T-helper 2 cell (primary cell): ENCODE measurements at regions not wholly inside any gene's neighbourhood (a gene's known extent, or its start where the extent isn't known, plus 50 kb on each side); places are given as distances from the start of the nearest gene placed in this dataset.

Source experiments
- DNase-seq, 5 experiments: peaks; one replicate each; pipeline versions ENCODE4 v3.0.0 to v3.0.0-alpha.2; 2012 to 2022

- no peak for DNase-seq
Measured at GRCh38 chr2:191565120-191565519, 112.8 kb upstream of the NABP1 start.

GRCh38 chr2:191565647-191566198 is 112.2 kb upstream of the NABP1 start:
- peak in 1 of 5 experiments; percentile 65 for DNase-seq

- peak; percentile 26 to 62 (median 51) for DNase-seq
Measured at GRCh38 chr2:191566344-191566743, 111.6 kb upstream of the NABP1 start.

DNA sequence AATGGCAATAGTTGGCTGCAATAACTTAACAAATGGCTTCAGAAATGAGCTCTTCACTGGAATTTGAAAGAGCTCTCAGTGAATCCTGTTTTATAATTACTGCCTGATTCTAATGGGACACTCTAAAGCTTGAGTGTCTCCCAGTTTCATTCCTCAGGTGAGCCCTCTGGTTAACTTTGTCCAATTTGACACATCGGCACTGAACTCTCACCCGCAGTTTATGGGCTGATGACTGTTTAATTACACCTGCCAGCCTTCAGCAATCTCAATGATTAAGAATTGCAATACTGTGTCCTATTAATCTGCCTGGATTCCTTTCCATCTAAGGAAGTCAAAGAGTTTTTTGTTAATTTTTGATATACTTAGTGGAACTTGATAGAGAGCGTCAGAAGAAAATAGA is 110.7 kb upstream of the NABP1 start:
- DNase-seq, result no peak

DNA sequence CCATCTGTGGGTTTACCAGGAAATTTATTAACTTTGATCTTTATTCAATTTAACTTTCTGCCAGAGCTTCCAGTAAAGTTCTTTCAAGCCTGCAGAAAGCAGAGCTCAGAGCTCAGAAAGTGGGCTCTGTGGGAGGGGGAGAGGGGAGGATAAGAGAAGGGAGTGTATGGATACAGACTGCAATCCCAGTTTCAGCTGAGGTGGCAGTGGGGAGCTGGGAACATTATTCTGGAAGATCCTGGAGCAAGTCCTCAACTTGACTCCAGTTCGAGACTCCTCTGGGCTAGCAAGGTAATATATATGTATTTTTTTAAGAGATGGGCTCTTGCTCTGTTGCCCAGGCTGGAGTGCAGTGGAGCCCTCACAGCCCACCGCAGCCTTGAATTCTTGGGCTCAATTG is 108.9 kb upstream of the NABP1 start:
- DNase-seq, result no peak

GRCh38 chr2:191571163-191571769 is 106.7 kb upstream of the NABP1 start:
- peak in 1 of 5 experiments; percentile 84 for DNase-seq

DNA sequence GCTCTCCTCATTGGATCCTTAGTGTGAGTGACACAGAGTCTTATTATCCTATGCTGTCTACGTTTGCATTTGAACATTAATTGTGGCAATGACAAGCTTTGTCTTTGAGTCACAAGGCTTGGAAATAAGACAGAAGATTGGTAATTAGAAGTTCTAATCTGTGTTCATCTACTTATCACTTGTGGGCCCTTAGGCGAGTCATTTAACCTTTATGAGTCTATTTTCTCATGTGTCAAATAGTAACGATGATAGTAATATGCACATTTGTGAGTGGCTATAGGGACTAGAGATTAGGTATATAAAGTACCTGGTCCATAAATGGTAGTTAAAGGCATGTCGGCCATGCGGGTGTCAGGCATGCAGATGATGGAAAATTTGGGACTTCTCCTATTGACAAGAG is 105.6 kb upstream of the NABP1 start:
- peak in 1 of 5 experiments; percentile 51 for DNase-seq

DNA sequence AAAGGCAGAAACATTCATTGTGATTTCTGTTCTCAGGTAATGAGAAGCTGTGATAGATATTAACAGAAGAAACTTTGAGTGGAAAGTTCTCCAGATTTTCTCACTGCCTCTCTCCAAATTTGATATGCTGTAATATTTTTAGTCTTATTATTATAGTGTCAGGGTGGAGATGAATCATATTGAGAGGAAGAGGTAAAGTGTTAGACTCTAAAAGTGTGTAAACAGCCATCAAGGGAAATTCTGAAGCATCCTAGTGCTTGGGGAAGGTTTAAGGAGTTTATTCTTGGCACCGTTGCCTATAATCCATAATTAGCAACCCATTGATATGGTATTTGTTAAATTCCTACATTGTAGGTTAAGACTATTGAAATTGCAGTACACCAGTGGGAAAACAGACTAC is 104.7 kb upstream of the NABP1 start:
- DNase-seq, result peak in 1 of 5 experiments; percentile 24

DNA sequence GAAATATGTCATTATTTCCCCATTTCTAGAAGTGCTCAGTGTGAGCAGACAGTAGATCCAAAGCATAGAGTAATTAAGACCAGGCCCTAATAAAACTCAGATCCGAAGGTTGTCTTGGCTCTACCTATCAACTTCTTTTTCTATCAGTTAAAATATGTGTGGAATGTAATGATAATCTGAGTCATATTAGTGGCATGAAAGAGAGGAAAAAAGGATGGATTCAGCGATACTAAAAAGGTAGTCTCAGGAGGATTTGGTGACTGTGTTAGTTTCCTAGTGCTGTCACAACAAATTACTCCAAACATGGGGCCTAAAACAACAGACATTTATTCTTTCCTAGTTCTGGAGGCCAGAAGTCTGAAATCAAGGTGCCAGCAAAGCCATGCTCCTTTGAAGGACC is 103.7 kb upstream of the NABP1 start:
- no peak for DNase-seq

DNA sequence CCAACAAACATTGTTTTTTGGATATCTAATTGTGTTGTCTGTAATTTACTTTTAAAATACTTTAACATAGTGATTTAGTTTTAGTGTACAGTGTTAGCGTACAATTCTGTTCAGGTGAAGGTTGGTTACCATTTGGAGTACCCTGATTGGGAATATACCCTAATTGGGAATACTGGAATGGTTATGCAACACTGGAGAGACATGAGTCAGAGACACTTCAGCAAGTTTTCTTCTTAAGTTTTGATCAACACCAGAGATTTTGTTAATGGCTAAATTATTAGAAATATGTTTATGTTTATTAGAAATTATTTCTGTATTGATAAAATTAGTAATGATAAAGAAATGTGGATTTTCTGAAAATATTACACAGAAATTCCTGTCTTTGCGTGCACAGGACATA is 100.3 kb upstream of the NABP1 start:
- DNase-seq, result no peak

- DNase-seq, result no peak
Measured at GRCh38 chr2:191578031-191578430, 99.9 kb upstream of the NABP1 start.

DNA sequence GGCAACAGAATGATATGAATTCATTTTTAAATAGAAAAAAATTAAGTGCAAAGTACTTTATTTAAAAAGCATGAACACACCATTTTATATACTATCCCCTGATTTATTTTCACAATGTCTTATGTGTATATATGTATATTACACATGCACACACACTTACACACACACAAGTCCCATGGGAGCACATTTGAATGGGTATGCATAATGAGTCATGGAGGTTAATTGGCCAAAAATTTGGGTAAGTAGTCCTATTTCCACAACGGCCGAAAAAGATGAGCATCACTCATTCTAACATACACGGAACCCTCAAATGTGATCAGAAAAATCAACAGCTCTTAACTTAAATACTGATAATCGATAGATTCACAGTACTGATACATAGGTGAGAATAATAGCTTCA is 97.4 kb upstream of the NABP1 start:
- no peak for DNase-seq

DNA sequence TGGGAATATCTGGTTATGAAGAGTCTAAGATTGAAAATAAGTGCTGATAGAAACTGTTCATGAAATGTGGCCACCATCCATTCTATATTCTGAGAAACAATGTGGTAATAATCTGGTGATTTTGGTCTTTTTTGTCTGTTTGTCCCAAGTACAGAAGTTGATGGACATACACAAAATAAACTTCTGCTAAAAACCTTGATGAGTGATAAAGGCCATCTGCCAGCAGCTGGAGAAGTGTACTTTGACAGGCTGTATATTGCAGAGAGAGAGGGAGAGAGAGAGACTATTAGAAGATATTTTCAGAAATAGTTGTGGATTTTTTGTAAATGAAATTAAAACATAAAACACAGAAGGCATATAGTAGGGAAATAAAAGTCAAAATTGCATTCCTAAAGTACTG is 96.9 kb upstream of the NABP1 start:
- no peak for DNase-seq

DNA sequence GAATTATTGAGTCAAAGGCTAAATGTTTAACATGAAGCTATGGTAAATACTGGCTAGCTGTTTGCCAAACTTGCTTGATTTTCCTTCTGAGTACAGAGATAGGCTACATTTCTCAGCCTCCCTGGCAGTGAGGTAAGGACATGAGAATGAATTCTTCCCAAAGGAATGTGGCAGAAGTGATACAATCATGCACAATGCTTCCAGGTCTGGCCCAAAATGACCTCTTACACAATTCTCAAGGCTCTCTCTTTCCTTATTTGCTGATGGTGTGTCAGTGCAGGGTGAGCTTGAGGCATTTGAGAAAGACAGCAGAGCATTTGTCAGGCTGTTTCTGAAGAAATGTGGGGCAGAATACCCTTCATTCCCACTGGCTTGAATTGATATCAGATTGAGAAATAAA is 95.6 kb upstream of the NABP1 start:
- DNase-seq, result no peak

GRCh38 chr2:191591025-191591424 is 86.9 kb upstream of the NABP1 start:
- no peak for DNase-seq

GRCh38 chr2:191593622-191594385 is 84.1 kb upstream of the NABP1 start:
- DNase-seq, result no peak

DNA sequence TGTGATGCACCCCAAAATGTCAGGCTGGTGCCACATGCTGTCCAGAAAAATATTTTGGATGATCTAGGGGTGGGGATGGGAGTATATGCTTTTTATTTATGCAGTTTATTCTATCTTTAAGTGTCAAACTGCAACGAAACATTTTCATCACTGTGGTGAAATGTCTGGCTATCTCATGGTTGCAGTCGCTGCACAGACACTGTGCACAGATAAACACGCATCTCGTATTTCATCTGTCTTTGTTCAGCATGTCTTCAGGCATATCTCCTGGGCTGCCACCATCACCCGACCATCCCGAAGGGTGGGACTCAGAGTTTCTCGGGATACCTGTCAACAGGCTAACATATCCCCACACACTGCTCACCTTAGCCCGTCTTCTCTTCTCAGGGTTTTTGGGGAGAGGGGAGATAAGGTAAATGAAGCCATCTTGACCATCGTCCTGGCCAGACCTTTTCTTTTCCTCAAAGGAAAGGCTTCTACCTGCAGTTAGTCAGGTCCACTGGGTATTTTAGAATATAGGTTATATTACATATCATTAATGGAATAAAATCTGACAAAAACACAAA is 80.7 kb upstream of the NABP1 start:
- DNase-seq, result no peak

GRCh38 chr2:191598296-191598695 is 79.6 kb upstream of the NABP1 start:
- DNase-seq, result no peak

DNA sequence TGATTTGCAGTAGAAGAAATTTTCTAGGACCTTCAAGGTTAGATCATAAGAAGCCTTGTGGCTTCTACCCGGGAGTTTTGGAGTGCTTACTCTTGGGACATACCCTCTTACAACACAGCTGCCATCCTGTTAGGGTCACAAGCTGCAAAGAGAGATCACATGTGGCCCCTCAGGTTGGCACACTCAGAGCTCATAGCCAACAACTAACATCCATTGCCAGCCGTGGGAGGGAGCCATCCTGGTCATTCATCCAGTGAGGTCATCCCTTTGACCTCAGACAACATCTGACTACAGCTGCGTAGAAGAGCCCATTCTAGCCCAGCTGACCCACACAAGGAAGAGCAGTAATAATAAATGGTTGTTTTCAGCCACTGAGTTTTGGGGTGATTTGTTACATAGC is 76.9 kb upstream of the NABP1 start:
- no peak for DNase-seq

GRCh38 chr2:191604154-191604553 is 73.8 kb upstream of the NABP1 start:
- DNase-seq, result no peak

DNA sequence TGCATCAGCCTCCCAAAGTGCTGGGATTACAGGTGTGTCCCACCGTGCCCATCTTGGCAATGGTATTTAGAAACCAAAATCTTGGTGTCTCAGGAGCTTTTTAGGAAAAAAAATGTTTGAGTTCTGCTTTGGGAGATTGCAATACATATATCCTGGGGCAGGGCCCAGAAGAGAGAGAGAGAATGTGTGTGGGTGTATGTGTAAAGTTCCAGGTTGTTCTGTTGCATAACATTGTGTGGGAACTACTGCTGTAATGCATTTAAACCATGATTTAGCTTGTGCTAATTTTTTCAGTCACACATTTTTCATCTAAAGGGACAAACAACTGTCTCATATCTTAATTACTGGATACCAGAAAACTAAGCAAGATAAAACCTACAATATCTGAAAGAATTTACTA is 70.8 kb upstream of the NABP1 start:
- DNase-seq, result no peak

GRCh38 chr2:191610756-191611155 is 67.2 kb upstream of the NABP1 start:
- no peak for DNase-seq

DNA sequence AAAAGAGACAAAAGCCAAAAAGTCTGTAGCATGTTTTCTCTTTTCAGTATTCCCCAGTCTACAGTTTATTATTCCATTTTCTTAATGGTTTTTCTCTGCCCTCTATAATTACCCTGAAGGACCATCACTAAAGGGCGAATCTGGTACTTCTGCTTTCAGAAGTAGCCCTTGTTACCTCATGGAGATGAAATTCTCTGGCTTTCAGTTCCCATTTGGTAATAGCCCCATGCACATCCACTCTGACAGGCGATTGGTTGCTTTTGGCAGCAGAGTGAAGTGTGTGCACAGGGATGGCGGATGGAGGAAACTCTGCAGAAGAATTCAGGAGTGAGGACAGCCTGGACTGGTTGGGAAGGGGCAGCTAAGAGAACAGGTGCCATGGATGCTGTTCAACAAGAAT is 66.3 kb upstream of the NABP1 start:
- no peak for DNase-seq

GRCh38 chr2:191612496-191612895 is 65.4 kb upstream of the NABP1 start:
- no peak for DNase-seq
